ENCODE measurements at regions not wholly inside any gene's neighbourhood (a gene's known extent, or its start where the extent isn't known, plus 50 kb on each side); places are given as distances from the start of the nearest gene placed in this dataset.

GRCh38 chr4:81982846-81983540 lies 390.8 kb downstream of the HNRNPD start:
- no peaks in the 10 kb centered on the region for H4K20me1 ChIP-seq (ENCODE audit: insufficient read depth, low read length)
- H3K4me3 ChIP-seq (replicated peaks in 1 of 3; ENCODE audit: low read depth in 2 of 3, low read length in 3 of 3), result no peak overlapping the region
- Mint-ChIP-seq H3K36me3 (no peaks in the 10 kb centered on the region), H3K4me3 (no peak overlapping the region), H3K9me3 (no peaks in the 10 kb centered on the region), H3K27ac (no peak overlapping the region), H3K27me3 (ENCODE audit: low read depth in 3 of 3) (peaks cover 0 to 2% (median 0%) of the 10 kb centered on the region in 3 donors), H3K4me1 (no peaks in the 10 kb centered on the region)
- no peak overlapping the region for H3K9ac ChIP-seq (ENCODE audit: insufficient read depth, low read length, poor library complexity, severe bottlenecking)
- no peak overlapping the region for H3K4me2 ChIP-seq (replicated peaks; ENCODE audit: extremely low read depth, low read length, poor library complexity, severe bottlenecking)
- no peaks in the 10 kb centered on the region for H3K4me1 ChIP-seq (ENCODE audit: control insufficient read depth in 1 of 2, insufficient read depth in 2 of 2, low read length in 2 of 2)
- H3K27me3 ChIP-seq (ENCODE audit: control insufficient read depth in 2 of 2, insufficient read depth in 2 of 2, low read length in 2 of 2), result no peaks in the 10 kb centered on the region
- DNase-seq, result no peak
- no peak overlapping the region for H2AFZ ChIP-seq (ENCODE audit: insufficient read depth, low read depth, low read length, poor library complexity, severe bottlenecking)
- 50% methylated on average over 2 of the region's 2 CpGs for WGBS (ENCODE audit: insufficient coverage)
- H3K9me3 ChIP-seq (replicated peaks in 1 of 2; ENCODE audit: control insufficient read depth in 1 of 2, insufficient read depth in 1 of 2, low read length in 2 of 2), result no peaks in the 10 kb centered on the region
- no peak overlapping the region for H3K27ac ChIP-seq (ENCODE audit: low read depth in 1 of 2, low read length in 2 of 2)
- no peaks in the 10 kb centered on the region for H3K79me2 ChIP-seq (ENCODE audit: insufficient read depth, low read length)
- intact Hi-C loops (cut with micrococcal nuclease), result no loop called here
- no peak for TF ChIP-seq CTCF (IDR thresholded peaks at IDR 0.05)
- H3K36me3 ChIP-seq (replicated peaks in 1 of 2; ENCODE audit: control insufficient read depth in 1 of 2, insufficient read depth in 2 of 2, low read length in 2 of 2), result no peaks in the 10 kb centered on the region

- H2AFZ ChIP-seq (ENCODE audit: insufficient read depth, low read depth, low read length, poor library complexity, severe bottlenecking), result no peak overlapping the region
- H4K20me1 ChIP-seq (ENCODE audit: insufficient read depth, low read length), result no peaks in the 10 kb centered on the region
- H3K36me3 ChIP-seq (replicated peaks in 1 of 2; ENCODE audit: control insufficient read depth in 1 of 2, insufficient read depth in 2 of 2, low read length in 2 of 2), result no peaks in the 10 kb centered on the region
- no peak for DNase-seq
- intact Hi-C loops (cut with micrococcal nuclease), result no loop called here
- H3K9ac ChIP-seq (ENCODE audit: insufficient read depth, low read length, poor library complexity, severe bottlenecking), result no peak overlapping the region
- Mint-ChIP-seq H3K27ac (no peak overlapping the region), H3K4me3 (no peak overlapping the region), H3K27me3 (ENCODE audit: low read depth in 3 of 3) (no peaks in the 10 kb centered on the region), H3K9me3 (no peaks in the 10 kb centered on the region), H3K36me3 (no peaks in the 10 kb centered on the region), H3K4me1 (no peaks in the 10 kb centered on the region)
- H3K4me3 ChIP-seq (replicated peaks in 1 of 3; ENCODE audit: low read depth in 2 of 3, low read length in 3 of 3), result no peak overlapping the region
- no peaks in the 10 kb centered on the region for H3K4me1 ChIP-seq (ENCODE audit: control insufficient read depth in 1 of 2, insufficient read depth in 2 of 2, low read length in 2 of 2)
- no peaks in the 10 kb centered on the region for H3K9me3 ChIP-seq (replicated peaks in 1 of 2; ENCODE audit: control insufficient read depth in 1 of 2, insufficient read depth in 1 of 2, low read length in 2 of 2)
- H3K27me3 ChIP-seq (ENCODE audit: control insufficient read depth in 2 of 2, insufficient read depth in 2 of 2, low read length in 2 of 2), result no peaks in the 10 kb centered on the region
- H3K27ac ChIP-seq (ENCODE audit: low read depth in 1 of 2, low read length in 2 of 2), result no peak overlapping the region
- 100% methylated on average over 3 of the region's 3 CpGs for WGBS (ENCODE audit: insufficient coverage)
- no peaks in the 10 kb centered on the region for H3K79me2 ChIP-seq (ENCODE audit: insufficient read depth, low read length)
- no peak for TF ChIP-seq CTCF (IDR thresholded peaks at IDR 0.05)
- H3K4me2 ChIP-seq (replicated peaks; ENCODE audit: extremely low read depth, low read length, poor library complexity, severe bottlenecking), result no peak overlapping the region
Observed at GRCh38 chr4:81981218-81981617, 392.6 kb downstream of the HNRNPD start.

Data from CD14-positive monocyte (primary cell).